H9 (cell line): ENCODE measurements at regions not wholly inside any gene's neighbourhood (a gene's known extent, or its start where the extent isn't known, plus 50 kb on each side); places are given as distances from the start of the nearest gene placed in this dataset.

Experiments used
- DNase-seq: peaks from one replicate; pipeline ENCODE4 v3.0.0-alpha.2; 2017
- H2AFZ ChIP-seq: one replicate; pipeline ENCODE4 v1.6.1; 2013; ENCODE audit warnings: mild to moderate bottlenecking, low read length, control low read depth, moderate library complexity
- H2AK5ac ChIP-seq: 2 replicates; pipeline ENCODE4 v1.6.1; 2013; ENCODE audit warnings: low read length, control low read depth, mixed read lengths; ENCODE audit not compliant: insufficient read length
- H2BK120ac ChIP-seq: one replicate; pipeline ENCODE4 v1.6.1; 2013; ENCODE audit warnings: low read depth, mild to moderate bottlenecking, low read length, control low read depth, inconsistent platforms; ENCODE audit not compliant: poor library complexity, severe bottlenecking
- H2BK12ac ChIP-seq: 2 replicates; pipeline ENCODE4 v1.6.1; 2013; ENCODE audit warnings: low read length, control low read depth, mixed read lengths, low read depth; ENCODE audit not compliant: insufficient read length
- H2BK15ac ChIP-seq: 2 replicates; pipeline ENCODE4 v1.6.1; 2013; ENCODE audit warnings: low read depth, low read length, control low read depth
- H2BK20ac ChIP-seq: one replicate; pipeline ENCODE4 v1.6.1; 2013; ENCODE audit warnings: low read depth, mild to moderate bottlenecking, low read length, control low read depth, inconsistent platforms; ENCODE audit not compliant: poor library complexity, severe bottlenecking
- H2BK5ac ChIP-seq: 2 replicates; pipeline ENCODE4 v1.6.1; 2013; ENCODE audit warnings: low read length, control low read depth, mixed read lengths; ENCODE audit not compliant: insufficient read length
- H3K14ac ChIP-seq: 2 replicates; pipeline ENCODE4 v1.6.1; 2013; ENCODE audit warnings: low read length, control low read depth; ENCODE audit not compliant: insufficient read depth
- H3K18ac ChIP-seq: 2 replicates; pipeline ENCODE4 v1.6.1; 2013; ENCODE audit warnings: low read depth, mild to moderate bottlenecking, mixed read lengths, low read length, control low read depth; ENCODE audit not compliant: insufficient read length
- H3K23ac ChIP-seq: 2 replicates; pipeline ENCODE4 v1.6.1; 2013; ENCODE audit warnings: low read length, control low read depth, mixed read lengths, low read depth; ENCODE audit not compliant: insufficient read length
- H3K23me2 ChIP-seq: 2 replicates; pipeline ENCODE4 v1.6.1; 2013; ENCODE audit warnings: low read depth, mild to moderate bottlenecking, mixed read lengths, low read length, control low read depth; ENCODE audit not compliant: insufficient read length, poor library complexity, severe bottlenecking
- H3K27ac ChIP-seq: 2 replicates; pipeline ENCODE4 v1.5.1; 2013; ENCODE audit warnings: low read length, control low read depth, mixed read lengths, low read depth; ENCODE audit not compliant: insufficient read length
- H3K27me3 ChIP-seq: 2 replicates; pipeline ENCODE4 v1.6.1; 2013; ENCODE audit warnings: low read length, control low read depth, inconsistent platforms; ENCODE audit not compliant: insufficient read depth
- H3K4ac ChIP-seq: 2 replicates; pipeline ENCODE4 v1.6.1; 2013; ENCODE audit warnings: low read depth, mild to moderate bottlenecking, control low read depth, inconsistent platforms, low read length, moderate library complexity
- H3K4me1 ChIP-seq: 2 replicates; pipeline ENCODE4 v1.6.1; 2013; ENCODE audit warnings: low read length, control low read depth, inconsistent platforms; ENCODE audit not compliant: insufficient read depth
- H3K4me2 ChIP-seq: 2 replicates; pipeline ENCODE4 v1.6.1; 2013; ENCODE audit warnings: low read length, control low read depth, mixed read lengths; ENCODE audit not compliant: insufficient read length, insufficient read depth
- H3K56ac ChIP-seq: 2 replicates; pipeline ENCODE4 v1.6.1; 2013; ENCODE audit warnings: low read depth, mild to moderate bottlenecking, mixed read lengths, low read length, control low read depth; ENCODE audit not compliant: insufficient read length
- H3K79me1 ChIP-seq: 2 replicates; pipeline ENCODE4 v1.6.1; 2013; ENCODE audit warnings: low read depth, mild to moderate bottlenecking, moderate library complexity, low read length, control low read depth, inconsistent platforms; ENCODE audit not compliant: insufficient read depth, poor library complexity, severe bottlenecking
- H3K79me2 ChIP-seq: 2 replicates; pipeline ENCODE4 v1.6.1; 2013; ENCODE audit warnings: low read length, control low read depth, inconsistent platforms; ENCODE audit not compliant: insufficient read depth
- H3K9ac ChIP-seq: 2 replicates; pipeline ENCODE4 v1.6.1; 2013; ENCODE audit warnings: low read length, control low read depth, mixed read lengths; ENCODE audit not compliant: insufficient read length; ENCODE audit errors: extremely low read depth
- H3K9me3 ChIP-seq: one replicate; pipeline ENCODE4 v1.6.1; 2013; ENCODE audit warnings: low read depth, low read length, inconsistent platforms; ENCODE audit not compliant: control insufficient read depth
- H3T11ph ChIP-seq: one replicate; pipeline ENCODE4 v1.6.1; 2013; ENCODE audit warnings: mild to moderate bottlenecking, low read length, control low read depth, inconsistent platforms
- H4K20me1 ChIP-seq: one replicate; pipeline ENCODE4 v1.6.1; 2013; ENCODE audit not compliant: control insufficient read depth, insufficient read length, insufficient read depth
- H4K5ac ChIP-seq: 2 replicates; pipeline ENCODE4 v1.6.1; 2013; ENCODE audit warnings: low read depth, mild to moderate bottlenecking, mixed read lengths, low read length, control low read depth; ENCODE audit not compliant: insufficient read length
- H4K8ac ChIP-seq: replicated peaks from 2 replicates; pipeline ENCODE4 v1.6.1; 2013; ENCODE audit warnings: low read length, control low read depth, mixed read lengths, low read depth; ENCODE audit not compliant: insufficient read length
- H4K91ac ChIP-seq: 2 replicates; pipeline ENCODE4 v1.6.1; 2013; ENCODE audit warnings: low read depth, mild to moderate bottlenecking, moderate library complexity, mixed read lengths, low read length, control low read depth; ENCODE audit not compliant: insufficient read length
- H3K27ac Mint-ChIP-seq, 3 experiments: 2 replicates in 2 of 3; 3 replicates in 1 of 3; pipeline ENCODE4 v1.8.0; 2020 to 2021; ENCODE audit warnings: mixed read lengths in 3 of 3, mild to moderate bottlenecking in 1 of 3, moderate library complexity in 1 of 3
- H3K27me3 Mint-ChIP-seq: 2 replicates; pipeline ENCODE4 v1.8.0; 2021; ENCODE audit warnings: low read depth, mild to moderate bottlenecking, moderate library complexity, mixed read lengths
- H3K36me3 Mint-ChIP-seq, 3 experiments: 2 replicates in 2 of 3; 3 replicates in 1 of 3; pipeline ENCODE4 v1.8.0; 2020 to 2021; ENCODE audit warnings: low read depth in 3 of 3, mixed read lengths in 3 of 3; ENCODE audit not compliant: insufficient read depth in 1 of 3
- H3K4me1 Mint-ChIP-seq, 2 experiments: 2 replicates each; pipeline ENCODE4 v1.8.0; 2020; ENCODE audit warnings: mixed read lengths in 2 of 2
- H3K4me3 Mint-ChIP-seq, 2 experiments: 2 replicates in 1 of 2; 3 replicates in 1 of 2; pipeline ENCODE4 v1.8.0; 2020 to 2021; ENCODE audit warnings: mild to moderate bottlenecking in 2 of 2, mixed read lengths in 2 of 2, moderate library complexity in 1 of 2
- H3K9me3 Mint-ChIP-seq, 2 experiments: 2 replicates in 1 of 2; 3 replicates in 1 of 2; pipeline ENCODE4 v1.8.0; 2020; ENCODE audit warnings: mild to moderate bottlenecking in 2 of 2, mixed read lengths in 2 of 2, moderate library complexity in 1 of 2
- WGBS: extraction: QIAGEN DNeasy Blood & Tissue Kit; methylation state at CpG from one replicate; pipeline ENCODE4 v1.1.7; 2013; ENCODE audit warnings: missing lambda C conversion rate, low lambda C conversion rate, mixed read lengths; ENCODE audit not compliant: insufficient read length; ENCODE audit errors: extremely low coverage; 5-methylcytosine and 5-hydroxymethylcytosine counted together
- TF ChIP-seq, protein P1 (sequence below): fragments of 200-600 bp; sonication (generic); conservative IDR thresholded peaks from 3 replicates; pipeline ENCODE4 v1.8.0; 2021; ENCODE audit warnings: antibody characterized with exemption, mild to moderate bottlenecking

DNA sequence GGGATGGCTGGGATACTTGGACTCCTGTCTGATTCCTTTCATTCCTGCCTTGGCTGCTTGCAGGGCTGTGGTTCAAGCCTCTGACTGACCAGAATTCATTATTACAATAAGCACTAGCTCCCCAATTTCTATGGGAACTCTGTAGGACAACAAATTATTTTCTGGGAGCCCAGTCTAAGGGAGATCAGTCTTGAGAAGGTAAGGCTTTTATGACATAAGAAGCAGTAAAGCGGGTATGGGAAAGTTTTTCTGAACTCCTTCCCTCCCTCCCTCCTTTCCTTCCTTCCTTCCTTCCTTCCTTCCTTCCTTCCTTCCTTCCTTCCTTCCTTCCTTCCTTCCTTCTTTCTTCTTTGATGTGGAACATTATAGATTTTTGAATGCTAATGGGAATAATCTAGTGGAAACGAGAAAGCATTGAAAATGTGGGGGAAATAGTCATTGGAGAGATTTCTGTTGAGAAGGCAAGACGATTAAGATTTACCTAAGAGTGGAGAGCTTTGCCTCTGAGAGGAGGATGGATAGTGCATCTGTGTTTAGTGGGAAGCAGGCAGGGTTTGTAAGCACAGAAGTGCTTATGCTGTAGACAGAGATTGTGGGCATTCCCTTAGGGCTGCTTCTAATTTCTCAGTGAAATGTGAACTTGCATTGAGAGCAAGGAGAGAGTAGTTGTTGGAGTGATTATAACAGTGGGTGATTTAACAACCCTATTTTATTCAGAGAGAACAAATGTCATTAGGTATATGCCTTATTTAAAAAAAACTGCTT lies 201.5 kb downstream of the DNAJB9 start:
- Histone ChIP-seq H4K91ac (no peak overlapping the region), H2AK5ac (no peak overlapping the region), H3K14ac (no peak overlapping the region), H3T11ph (no peak overlapping the region), H3K56ac (no peak overlapping the region), H3K79me2 (no peaks in the 10 kb centered on the region), H3K9ac (no peak overlapping the region), H2BK20ac (no peak overlapping the region), H3K23me2 (no peaks in the 10 kb centered on the region), H4K20me1 (no peaks in the 10 kb centered on the region), H4K8ac (no peak overlapping the region), H3K4me2 (no peak overlapping the region), H3K23ac (no peak overlapping the region), H4K5ac (no peak overlapping the region), H3K4ac (no peak overlapping the region), H2AFZ (no peak overlapping the region), H2BK120ac (no peak overlapping the region), H3K27me3 (no peaks in the 10 kb centered on the region), H3K9me3 (no peaks in the 10 kb centered on the region), H3K18ac (no peak overlapping the region), H3K79me1 (no peaks in the 10 kb centered on the region), H3K27ac (no peak overlapping the region), H2BK5ac (no peak overlapping the region), H2BK15ac (no peak overlapping the region), H3K4me1 (no peaks in the 10 kb centered on the region), H2BK12ac (no peak overlapping the region)
- no peaks in the 10 kb centered on the region for H3K36me3 Mint-ChIP-seq
- DNase-seq: no peak
- no peak overlapping the region for H3K27ac Mint-ChIP-seq
- no peak overlapping the region for H3K4me3 Mint-ChIP-seq
- no peaks in the 10 kb centered on the region for H3K4me1 Mint-ChIP-seq
- no CpG with 5 or more reads among the region's 3 CpGs for WGBS
- no peaks in the 10 kb centered on the region for H3K27me3 Mint-ChIP-seq
- TF ChIP-seq, protein P1, sequence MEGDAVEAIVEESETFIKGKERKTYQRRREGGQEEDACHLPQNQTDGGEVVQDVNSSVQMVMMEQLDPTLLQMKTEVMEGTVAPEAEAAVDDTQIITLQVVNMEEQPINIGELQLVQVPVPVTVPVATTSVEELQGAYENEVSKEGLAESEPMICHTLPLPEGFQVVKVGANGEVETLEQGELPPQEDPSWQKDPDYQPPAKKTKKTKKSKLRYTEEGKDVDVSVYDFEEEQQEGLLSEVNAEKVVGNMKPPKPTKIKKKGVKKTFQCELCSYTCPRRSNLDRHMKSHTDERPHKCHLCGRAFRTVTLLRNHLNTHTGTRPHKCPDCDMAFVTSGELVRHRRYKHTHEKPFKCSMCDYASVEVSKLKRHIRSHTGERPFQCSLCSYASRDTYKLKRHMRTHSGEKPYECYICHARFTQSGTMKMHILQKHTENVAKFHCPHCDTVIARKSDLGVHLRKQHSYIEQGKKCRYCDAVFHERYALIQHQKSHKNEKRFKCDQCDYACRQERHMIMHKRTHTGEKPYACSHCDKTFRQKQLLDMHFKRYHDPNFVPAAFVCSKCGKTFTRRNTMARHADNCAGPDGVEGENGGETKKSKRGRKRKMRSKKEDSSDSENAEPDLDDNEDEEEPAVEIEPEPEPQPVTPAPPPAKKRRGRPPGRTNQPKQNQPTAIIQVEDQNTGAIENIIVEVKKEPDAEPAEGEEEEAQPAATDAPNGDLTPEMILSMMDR: no peak
- no peaks in the 10 kb centered on the region for H3K9me3 Mint-ChIP-seq
